ENCODE measurements at regions not wholly inside any gene's neighbourhood (a gene's known extent, or its start where the extent isn't known, plus 50 kb on each side); places are given as distances from the start of the nearest gene placed in this dataset.
A peak's percentile ranks its signal among the peaks of the same experiment; 100 is the strongest.
"Not testable (repeated sequence)": the region's sequence is repeated elsewhere in the genome, so short reads cannot be mapped to it uniquely, and the experiment has no call there.

DNA sequence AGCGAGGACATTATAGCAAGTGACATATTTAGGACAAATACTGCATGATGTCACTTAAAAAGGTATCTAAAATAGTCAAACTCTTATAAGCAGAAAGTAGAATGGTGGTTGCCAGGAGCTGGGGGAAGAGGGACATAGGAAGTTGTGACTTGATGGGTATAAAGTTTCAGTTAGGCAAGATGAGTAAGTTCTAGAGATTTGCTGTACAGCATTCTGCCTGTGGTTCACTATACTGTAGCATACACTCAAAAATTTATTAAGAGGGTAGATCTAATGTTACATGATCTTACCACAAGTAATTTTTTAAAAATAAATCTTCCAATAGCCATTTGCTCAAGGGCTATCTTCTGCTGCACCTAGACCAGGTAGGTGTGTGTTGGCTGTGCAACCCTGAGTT is 78.1 kb upstream of the NPAS2 start:
- DNase-seq, result no peak

DNA sequence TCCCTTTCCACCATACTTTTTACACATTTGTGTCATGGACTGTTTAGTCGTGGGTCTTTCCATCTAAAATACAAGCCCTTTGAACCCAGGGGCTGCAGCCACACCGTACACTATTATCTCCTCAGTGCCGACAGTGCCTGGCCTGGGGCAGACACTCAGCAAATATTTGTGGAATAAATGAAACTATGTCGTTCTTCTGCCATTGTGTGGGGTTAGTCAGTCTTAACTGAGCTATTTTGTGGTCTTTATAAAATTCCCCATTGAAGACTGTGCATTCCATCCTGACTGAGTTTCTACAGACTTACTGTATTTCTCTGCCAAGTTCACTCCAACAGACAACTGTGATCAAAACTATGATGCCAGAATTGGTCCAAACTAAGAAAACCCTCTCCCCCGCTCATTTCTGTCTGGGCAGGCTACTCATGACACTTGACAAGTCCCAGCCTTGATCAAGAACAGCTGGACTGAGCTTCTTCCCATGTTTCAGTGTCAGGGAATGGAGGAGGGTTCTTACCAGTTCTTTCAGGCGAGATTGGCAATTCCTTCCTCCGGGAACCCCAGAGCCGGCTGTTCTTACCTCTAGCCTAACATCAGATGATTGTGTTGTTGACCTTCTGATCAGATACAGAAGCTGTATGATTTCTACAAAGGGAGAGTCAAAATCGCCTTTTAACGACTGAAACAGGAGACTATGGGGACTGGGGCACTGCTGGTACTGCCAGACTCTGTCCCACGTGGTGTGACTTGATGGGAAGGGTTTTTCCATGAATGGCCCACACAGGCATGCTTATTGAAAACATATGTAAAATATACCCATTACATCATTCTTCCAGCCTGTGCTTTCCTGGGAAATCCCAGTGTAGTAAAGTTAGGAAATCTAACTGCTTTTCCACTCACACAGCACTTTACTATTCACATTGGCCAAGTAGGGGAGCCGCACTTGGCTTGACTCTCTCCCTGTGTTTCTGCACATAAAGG is 77.4 kb upstream of the NPAS2 start:
- peak; percentile 85 for DNase-seq

DNA sequence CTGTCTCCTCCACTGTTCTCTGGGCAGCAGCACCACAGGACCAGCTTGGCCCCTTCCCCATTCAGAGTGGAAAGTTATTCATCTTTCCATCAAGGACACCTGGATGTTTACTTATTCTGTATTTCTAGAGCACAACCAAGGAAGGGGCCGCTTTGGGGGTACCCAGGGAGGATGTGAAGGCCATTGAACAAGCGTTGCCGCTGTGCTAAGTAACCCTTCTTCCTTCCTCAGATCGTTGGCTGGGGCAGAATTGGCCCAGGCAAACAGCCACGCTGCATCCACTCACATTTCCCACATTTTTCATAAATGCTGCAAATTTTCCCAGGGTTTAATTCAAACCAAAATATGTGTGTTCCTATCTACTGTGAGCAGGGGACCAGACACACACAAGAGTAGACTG is 76.2 kb upstream of the NPAS2 start:
- DNase-seq, result peak; percentile 46

DNA sequence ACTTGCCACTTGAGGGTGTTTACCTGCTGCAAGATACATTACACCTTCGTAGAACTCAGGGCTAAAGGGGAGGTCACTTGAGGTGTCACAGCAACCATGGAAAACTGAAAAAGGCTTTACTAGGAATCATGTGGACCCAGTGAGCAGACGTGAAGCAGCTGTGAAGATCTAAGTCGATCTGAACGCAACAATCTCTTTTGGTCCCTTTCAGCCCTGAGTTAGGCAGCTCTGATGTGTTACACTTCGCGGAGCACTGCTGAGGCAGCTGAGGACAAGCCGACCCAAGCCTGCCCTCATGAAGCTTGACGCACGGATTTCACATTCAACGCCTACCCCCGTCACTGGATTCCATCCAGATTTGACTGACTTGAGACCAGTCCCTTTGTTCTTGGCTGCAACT is 75.8 kb upstream of the NPAS2 start:
- no peak for DNase-seq

DNA sequence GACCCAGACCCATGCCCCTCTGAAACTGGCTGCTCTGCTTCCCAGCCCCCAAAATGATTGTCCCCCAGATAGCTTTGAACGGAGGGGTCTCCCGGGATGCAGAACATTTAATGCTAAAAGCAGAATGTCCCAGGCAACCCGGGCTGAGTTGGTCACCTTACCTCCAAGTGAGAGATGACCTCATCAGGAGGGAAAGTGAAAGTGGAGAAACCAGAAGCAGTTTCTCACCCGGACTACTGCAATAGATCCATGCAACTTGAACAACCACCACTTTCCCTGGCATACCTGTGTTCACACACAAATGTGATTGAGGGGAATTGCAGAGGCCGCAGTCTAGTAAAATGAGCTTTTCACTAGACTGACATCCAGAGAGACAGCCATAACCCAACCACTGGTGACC is 75.3 kb upstream of the NPAS2 start:
- no peak for DNase-seq

DNA sequence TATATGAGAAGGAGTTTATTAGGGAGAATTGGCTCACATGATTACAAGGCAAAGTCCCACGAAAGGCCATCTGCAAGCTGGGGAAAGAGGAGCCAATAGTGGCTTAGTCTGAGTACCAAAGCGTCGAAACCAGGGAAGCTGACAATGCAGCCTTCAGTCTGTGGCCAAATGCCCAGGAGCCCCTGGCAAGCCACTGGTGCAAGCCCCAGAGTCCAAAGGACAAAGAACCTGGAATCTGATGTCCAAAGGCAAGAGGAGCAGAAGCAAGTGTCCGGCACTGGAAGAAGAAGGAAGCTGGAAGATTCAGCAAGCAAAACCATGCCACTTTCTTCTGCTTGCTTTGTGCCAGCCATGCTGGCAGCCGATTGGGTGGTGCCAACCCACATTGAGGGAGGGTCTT is 74.3 kb upstream of the NPAS2 start:
- no peak for DNase-seq

DNA sequence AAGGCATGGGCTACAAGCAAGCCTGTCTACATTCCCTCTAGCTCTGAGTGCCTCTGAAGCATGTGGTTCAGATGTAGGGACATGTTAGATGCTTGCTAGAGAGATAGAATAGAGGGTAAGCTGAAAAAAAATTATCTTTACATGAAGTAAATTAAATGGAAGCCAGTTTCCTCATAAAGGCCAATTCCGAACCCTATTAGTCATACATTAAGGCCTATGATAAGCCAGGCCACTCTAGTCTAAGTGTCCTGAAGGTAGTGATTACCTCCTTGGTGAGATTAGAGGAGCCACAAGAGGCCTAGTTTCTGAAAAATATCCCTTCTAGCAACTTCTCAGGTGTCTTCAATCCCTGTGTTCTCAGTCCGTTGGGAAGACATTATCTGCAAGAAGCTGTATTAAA is 72.4 kb upstream of the NPAS2 start:
- no peak for DNase-seq

DNA sequence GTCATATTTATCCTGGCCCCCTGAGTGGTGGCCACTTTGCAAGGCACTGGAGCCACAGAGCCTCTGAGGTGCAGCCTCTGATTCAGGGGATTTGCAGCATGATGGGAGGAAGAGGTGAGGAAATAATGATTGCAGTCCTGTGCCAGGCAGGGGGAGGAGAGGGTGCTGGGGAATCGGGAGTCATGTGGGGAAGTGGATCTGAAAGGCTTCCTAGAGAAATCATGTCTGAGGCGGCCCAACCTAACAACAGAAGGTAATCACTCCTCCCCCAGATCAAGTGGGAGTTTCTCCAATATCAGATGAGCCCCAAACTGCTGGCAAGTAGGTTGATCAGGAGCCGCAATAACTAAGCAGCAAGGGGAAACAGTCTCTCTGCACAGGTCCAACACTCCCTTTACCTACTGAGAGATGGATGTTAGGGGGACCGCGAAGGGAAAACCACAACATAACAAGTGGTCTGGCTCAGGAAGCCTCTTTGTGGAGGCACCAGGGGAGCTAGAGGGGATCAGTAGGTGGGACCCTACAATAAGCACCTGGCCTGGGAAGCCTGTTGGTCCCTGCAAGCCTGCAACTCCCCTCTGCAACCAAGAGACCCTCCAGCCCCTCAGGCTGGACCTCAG is 71.8 kb upstream of the NPAS2 start:
- no peak for DNase-seq

DNA sequence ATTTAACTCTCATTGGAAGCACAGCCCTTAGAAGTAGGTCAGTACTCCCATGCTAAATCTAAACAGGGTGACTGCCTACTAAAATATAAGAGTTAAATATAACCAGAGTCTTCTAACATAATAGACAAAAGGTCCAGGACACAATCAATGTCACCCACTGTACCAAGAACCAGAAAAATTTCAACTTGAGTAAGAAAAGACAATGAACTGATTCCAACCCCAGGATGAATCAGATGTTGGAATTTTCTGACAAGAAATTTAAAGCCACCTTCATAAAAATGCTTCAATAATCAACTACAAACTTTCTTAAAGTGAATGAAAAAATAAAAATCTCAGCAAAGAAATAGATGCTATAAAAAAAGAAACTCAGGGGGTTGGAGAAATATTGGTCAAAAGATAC is 71.3 kb upstream of the NPAS2 start:
- DNase-seq, result no peak

DNA sequence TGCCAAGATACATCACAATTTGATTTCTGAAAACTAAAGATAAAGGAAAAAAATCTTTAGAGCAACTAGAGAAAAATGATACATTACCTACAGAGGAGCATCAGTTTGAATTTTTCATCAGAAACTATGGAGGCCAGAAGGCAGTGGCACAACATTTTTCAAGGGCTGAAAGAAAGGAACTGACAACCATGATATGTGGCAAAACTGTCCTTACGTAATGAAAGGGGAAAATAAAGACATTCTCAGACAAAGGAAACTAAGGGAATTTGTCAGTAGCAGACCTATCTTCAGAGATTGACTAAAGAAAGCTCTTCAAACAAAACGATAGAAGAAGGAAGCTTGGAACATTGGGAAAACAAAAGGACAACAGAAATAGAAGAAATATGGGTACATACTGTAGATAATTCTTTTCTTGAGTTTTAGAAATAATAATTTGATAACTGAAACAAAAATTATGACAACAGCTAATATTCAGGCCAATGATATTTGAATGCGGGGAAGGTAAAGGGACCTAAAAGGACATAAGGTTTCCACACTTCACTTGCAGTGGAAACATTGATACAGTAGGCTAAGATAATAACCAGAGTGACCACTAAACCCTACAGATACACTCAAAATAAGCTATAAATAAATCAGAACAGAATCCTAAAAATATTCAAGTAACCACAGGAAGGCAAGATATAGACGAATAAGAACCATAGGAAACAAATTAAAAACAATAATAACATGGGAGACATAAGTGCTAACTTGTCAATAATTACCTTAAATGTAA is 70.0 kb upstream of the NPAS2 start:
- DNase-seq, result no peak

DNA sequence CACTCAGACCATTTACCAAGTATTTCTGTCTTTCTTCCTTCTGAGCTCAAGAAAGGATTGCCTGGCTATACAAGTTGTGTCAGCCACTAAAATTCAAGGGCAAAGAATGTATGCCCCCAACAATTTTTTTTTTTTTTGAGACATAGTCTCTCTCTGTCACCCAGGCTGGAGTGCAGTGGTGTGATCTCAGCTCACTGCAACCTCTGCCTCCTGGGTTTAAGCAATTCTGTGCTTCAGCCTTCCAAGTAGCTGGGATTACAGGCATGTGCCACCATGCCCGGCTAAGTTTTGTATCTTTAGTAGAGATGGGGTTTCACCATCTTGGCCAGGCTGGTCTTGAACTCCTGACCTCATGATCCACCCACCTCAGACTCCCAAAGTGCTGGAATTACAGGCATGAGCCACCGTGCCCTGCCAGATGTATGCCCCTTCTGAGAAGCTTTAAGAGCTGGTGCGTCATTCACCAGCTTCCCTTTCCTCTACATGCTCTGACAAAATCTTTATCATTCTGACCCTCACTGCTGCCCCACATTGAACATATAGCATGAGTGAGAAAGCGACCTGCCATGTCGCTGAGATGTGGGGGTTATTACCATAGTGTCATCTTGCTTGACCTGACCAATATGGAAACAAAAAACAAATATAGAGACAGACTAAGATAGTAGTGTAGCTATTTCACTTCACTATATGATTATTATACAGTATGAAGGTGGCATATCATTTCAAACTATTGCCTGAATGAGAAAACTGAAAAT is 67.9 kb upstream of the NPAS2 start:
- not testable (repeated sequence) for DNase-seq

DNA sequence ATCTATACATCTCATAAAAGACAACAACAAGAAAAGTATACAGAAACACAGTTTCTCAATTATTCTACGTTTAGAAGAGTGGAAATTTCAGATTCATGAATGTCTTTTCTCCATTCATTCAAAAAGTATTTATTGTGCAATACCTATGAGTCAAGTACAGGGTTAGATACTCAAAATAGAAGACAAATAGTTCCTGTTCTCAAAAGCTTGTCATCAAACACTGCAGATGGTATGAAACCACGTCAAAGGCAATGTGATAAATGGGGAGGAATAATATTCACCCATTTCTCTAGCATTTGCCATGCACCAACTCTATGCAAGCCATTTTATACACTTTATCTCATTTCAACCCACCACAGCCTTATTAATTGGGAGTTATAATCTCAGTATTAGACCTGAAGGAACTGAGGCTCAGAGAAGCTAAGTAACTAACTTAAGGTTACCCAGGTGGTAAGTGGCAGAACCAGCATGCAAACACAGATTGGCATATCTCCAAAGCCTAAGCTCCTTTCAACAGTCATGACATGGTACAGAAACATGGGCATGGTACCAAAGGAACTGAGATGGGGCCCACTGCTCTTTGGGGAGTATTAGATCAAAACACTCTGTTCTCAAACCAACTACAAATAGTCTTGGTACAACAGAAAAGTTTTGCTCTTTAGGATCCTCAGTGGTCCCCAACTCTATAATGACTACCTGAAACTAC is 67.2 kb upstream of the NPAS2 start:
- DNase-seq, result no peak

DNA sequence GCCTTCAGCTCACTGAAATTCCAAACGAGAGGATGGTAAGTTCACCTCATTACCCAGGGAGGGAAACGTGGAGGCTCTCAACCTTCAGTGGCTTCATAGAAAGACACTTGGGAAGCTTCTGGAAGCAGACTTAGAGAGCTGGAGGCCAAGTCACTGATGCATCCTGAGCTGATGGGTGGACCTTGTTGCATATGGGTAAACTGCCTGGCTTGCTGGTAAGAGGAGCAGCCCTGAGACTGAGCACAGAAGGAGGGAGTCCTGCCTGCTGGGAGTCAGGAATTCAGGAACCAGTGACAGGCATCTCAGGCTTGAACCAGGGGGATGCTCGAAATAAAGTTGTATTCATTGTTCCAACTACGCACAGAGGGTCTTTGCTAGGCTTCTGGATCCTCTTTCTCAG is 66.5 kb upstream of the NPAS2 start:
- no peak for DNase-seq

DNA sequence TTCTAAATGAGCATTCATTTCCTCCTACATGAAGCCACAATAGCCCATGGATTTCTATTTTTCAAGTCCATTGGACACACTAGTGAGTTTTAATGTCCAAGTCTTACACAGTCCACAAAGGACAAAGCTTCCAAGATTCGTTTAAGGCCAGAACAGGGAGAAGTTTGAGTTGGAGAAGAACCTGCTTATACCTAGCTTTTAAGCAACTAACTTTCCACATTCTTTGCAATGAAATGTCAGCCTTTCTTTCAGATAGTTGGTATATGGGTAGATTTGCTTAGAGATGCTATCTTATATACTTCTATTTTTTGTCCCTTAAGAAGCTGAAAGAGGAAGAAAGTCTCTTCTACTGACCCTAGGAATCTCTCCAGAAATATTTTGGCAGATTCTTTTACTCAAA is 66.1 kb upstream of the NPAS2 start:
- no peak for DNase-seq

DNA sequence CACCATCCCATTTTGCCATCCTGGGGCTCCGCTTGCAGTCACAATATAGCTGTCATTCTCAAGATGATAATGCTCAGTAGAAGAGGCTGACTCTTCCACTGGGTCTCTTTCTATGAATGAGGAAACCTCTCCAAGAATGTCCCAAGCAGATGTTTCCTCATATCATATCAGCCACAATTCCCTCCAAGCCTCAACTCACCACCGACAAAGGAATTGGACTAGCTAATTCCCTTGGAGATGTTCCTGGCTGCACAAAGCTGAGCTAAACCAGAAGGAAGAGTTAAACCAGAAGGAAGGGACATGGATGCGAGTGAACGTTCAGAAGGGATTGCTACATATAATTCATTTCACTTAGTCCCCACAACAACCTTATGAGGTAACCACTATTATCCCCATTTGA is 65.0 kb upstream of the NPAS2 start:
- no peak for DNase-seq

DNA sequence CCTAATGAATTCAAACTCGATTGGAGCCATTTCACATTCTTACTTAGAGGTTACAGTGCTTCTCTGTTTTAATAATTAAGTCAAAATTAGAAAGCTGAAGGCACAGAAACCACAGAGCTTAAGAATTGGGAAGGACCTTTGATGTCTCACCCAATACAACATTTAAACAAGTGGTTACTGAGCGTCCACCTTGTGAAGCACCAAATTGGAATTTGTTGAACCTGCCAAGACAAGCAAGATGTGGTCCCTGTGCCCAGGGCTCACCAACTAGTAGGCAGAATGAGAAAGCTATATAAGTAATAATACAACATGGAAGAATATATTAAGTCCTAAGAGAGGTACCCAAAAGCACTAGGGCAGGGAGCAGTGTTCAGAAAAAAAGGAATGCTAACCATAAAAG is 64.5 kb upstream of the NPAS2 start:
- no peak for DNase-seq

DNA sequence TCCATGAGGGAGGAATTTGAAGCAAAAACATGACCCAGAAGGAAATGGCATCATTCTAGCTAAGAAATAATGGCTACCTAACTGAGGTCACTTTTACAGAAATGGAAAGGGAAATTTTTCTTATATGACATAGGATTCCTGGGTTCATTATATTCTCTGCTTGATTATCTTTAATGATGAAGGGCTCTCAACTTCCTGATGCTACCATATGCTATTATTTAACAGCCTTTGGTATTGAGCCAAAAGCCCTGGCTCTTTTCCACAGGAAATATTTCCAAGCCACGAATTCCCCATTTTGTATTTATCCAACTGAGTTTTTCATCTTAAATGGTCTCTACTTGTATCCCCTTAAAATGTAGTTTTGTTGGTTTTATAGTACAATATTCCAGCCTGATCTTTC is 63.2 kb upstream of the NPAS2 start:
- DNase-seq, result no peak

DNA sequence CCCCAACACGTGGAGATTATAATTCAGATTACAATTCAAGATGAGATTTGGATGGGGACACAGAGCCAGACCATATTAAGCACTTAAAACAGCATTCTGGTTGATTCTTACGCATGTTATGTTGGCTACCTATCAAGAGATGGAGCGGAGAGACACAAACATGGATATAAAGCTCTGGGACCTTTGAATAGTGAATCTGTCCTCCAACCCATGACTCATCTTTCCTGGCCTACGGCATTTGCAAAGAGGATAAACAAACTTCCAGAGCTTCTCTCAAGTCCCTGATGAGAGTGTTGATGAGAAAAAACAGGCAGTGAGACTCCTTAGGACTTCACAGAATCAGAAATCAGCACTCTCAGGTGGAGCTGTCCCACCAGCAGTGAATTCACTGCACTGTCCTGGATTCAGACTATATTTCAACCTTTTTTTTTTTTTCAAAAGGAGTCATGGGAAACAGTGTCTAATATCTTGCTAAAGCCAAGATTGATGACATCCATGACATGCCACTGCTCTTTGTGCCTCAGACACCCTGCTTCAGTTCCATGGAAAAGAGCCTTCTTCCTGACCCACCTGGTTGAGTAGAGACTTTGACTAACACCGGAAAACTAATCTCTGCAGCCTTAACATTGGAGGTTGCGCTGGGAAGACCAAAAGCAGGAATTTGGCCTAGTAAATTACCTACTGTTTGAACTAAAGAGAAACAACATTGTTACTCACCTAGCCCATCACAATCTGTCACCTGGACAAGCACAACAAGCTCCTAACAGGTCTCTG is 62.1 kb upstream of the NPAS2 start:
- peak; percentile 65 for DNase-seq

DNA sequence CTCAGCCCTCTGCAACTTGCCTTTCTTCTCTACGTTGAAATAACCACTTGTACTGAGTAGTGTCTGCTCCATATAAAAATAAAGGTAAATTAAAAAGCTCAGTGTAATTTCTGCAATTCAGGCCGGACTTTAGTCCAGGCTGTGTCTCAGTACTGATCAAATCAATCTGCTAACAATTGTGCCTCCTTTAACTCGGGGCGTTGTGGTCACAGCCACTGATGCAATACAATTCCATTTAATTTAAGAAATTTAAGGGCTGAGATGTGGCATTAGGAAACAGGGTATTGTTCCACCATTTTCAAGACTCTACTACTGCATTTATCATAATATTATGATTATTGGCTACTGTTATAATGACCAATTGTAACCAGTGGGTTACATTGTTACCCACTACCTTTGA is 60.0 kb upstream of the NPAS2 start:
- no peak for DNase-seq

DNA sequence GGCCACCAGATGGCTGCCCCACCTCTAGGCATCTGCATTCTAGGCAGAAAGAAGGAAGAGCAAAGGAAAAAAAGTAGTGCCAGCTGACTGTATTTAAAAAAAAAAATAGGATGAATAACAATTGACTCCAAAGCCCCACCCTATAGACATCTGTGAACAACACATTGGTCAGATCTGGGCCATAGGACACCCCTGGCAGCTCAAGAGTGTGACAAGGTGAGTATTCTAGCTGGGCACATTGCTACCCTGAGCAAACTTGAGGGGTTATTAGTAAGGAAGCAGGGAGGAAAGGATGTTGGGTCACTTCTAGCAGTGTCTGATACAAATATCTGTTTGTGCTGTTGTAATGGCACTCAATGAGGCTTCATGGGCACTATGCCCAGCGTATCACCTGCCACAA is 58.6 kb upstream of the NPAS2 start:
- no peak for DNase-seq

DNA sequence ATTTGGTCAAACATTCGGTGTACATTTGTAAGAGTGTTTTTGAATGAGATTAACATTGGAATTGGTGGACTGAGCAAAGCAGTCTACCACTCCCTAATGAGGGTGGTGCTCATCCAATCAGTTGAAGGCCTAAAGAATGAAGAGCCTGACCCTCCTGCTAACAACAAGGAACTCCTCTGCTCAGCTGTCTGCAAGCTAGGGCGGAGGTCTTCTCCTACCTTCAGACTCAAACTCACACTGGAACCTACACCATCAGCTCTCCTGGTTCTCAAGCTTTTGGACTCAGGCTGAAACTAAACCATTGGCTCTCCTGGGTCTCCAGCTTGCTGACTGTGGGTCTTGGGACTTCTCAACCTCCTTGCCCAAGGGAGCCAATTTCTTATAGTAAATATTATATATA is 55.5 kb upstream of the NPAS2 start:
- no peak for DNase-seq
